HG03025 (cell line): ENCODE measurements at regions not wholly inside any gene's neighbourhood (a gene's known extent, or its start where the extent isn't known, plus 50 kb on each side); places are given as distances from the start of the nearest gene placed in this dataset.
"Not testable (repeated sequence)": the region's sequence is repeated elsewhere in the genome, so short reads cannot be mapped to it uniquely, and the experiment has no call there.

ENCODE experiments used
- ATAC-seq: cut with Tn5 transposase; IDR thresholded peaks from one replicate; pipeline ENCODE4 v1.9.1; 2021; ENCODE audit warnings: mild to moderate bottlenecking, moderate library complexity; ENCODE audit not compliant: unreplicated experiment, low FRiP score

- not testable (repeated sequence) for ATAC-seq
These were observed 110.6 kb upstream of the PRKX start for GRCh38 chrX:3824008-3824407.

- ATAC-seq: no peak
These were observed 106.7 kb upstream of the PRKX start for GRCh38 chrX:3820167-3820566.

GRCh38 chrX:3817480-3817879 lies 104.0 kb upstream of the PRKX start:
- not testable (repeated sequence) for ATAC-seq

- no peak for ATAC-seq
These were observed 102.6 kb upstream of the PRKX start for GRCh38 chrX:3815896-3816664.

- peak; percentile 22 for ATAC-seq
These were observed 98.2 kb upstream of the PRKX start for GRCh38 chrX:3811331-3812311.

- no peak for ATAC-seq
These were observed 94.5 kb upstream of the PRKX start for GRCh38 chrX:3807906-3808305.

- ATAC-seq: no peak
These were observed 93.2 kb upstream of the PRKX start for GRCh38 chrX:3806630-3807029.

- no peak for ATAC-seq
These were observed 90.3 kb upstream of the PRKX start for GRCh38 chrX:3803713-3804112.

- no peak for ATAC-seq
These were observed 89.9 kb upstream of the PRKX start for GRCh38 chrX:3803305-3803704.

- not testable (repeated sequence) for ATAC-seq
These were observed 82.0 kb upstream of the PRKX start for GRCh38 chrX:3795411-3795810.

- ATAC-seq: no peak
These were observed 78.0 kb upstream of the PRKX start for GRCh38 chrX:3791449-3791848.

- no peak for ATAC-seq
These were observed 75.2 kb upstream of the PRKX start for GRCh38 chrX:3788494-3789233.

GRCh38 chrX:3787856-3788255 lies 74.4 kb upstream of the PRKX start:
- no peak for ATAC-seq

GRCh38 chrX:3785822-3786221 lies 72.4 kb upstream of the PRKX start:
- ATAC-seq: not testable (repeated sequence)

GRCh38 chrX:3780564-3780963 lies 67.1 kb upstream of the PRKX start:
- no peak for ATAC-seq

- ATAC-seq: no peak
These were observed 66.1 kb upstream of the PRKX start for GRCh38 chrX:3779546-3779945.

GRCh38 chrX:3777416-3777815 lies 64.0 kb upstream of the PRKX start:
- no peak for ATAC-seq

- no peak for ATAC-seq
These were observed 58.3 kb upstream of the PRKX start for GRCh38 chrX:3771766-3772165.

GRCh38 chrX:3768881-3769280 lies 55.4 kb upstream of the PRKX start:
- ATAC-seq: no peak
